ENCODE measurements at regions not wholly inside any gene's neighbourhood (a gene's known extent, or its start where the extent isn't known, plus 50 kb on each side); places are given as distances from the start of the nearest gene placed in this dataset.

DNA sequence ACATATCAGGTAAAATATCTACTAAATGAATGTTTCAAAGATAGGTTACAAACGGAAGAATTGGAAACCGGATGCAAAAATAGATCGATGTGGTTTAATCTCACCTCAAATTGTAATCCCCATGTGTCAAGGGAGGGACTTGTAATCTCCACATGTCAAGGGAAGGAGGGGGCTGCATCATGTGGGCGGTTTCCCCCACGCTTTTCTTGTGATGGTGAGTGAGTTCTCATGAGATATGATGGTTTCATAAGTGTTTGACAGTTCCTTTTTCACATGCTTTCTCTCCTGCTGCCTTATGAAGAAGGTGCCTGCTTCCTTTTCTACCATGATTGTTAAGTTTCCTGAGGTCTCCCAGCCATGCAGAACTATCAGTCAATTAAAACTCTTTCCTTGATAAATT lies 408.7 kb upstream of the TMPRSS15 start:
- no peak for TF ChIP-seq CTCF (IDR thresholded peaks at IDR 0.05)
- no peak for TF ChIP-seq POLR2A (IDR thresholded peaks at IDR 0.05)
